A549 (cell line): ENCODE measurements at regions not wholly inside any gene's neighbourhood (a gene's known extent, or its start where the extent isn't known, plus 50 kb on each side); places are given as distances from the start of the nearest gene placed in this dataset.

Experiments
- ATAC-seq, 2 experiments: fragments of 200-7000 bp in 1 of 2; fragments of >200 bp in 1 of 2; cut with Nextera tagmentation in 1 of 2; cut with Tn5 transposase in 1 of 2; 3 replicates each; pipeline versions ENCODE4 v1.8.0 to v1.9.1; 2018 to 2020; ENCODE audit warnings: mild to moderate bottlenecking in 1 of 2, moderate library complexity in 1 of 2
- CTCF ChIA-PET: fragments of 300-600 bp; sonication (Branson Sonifier 250); formaldehyde crosslinking; extraction: SDS; loops from one replicate; lab custom pipeline; 2021; ENCODE audit warnings: antibody characterized with exemption, inconsistent platforms; lab: Yijun Ruan, JAX
- POLR2A ChIA-PET: fragments of 350-600 bp; formaldehyde crosslinking; extraction: SDS; loops from one replicate; lab custom pipeline; 2021; ENCODE audit warnings: antibody characterized with exemption, inconsistent platforms; lab: Yijun Ruan, JAX
- DNase-seq, 2 experiments: peaks; one replicate each; pipeline versions ENCODE4 v3.0.0 to v3.0.0-alpha.2; 2011 to 2016; ENCODE audit warnings: low read depth in 1 of 2, low spot score in 1 of 2
- FAIRE-seq: peaks from 2 replicates; lab custom pipeline; 2011; peaks lifted over from hg19 to GRCh38; lab: Jason Lieb, UNC
- H3K27ac ChIP-seq, 2 experiments: fragments of >200 bp; sonication (Bioruptor Twin); formaldehyde crosslinking; 3 replicates each; pipeline ENCODE4 v1.5.1; 2016 to 2017
- H3K4me1 ChIP-seq: fragments of >200 bp; sonication (Bioruptor Twin); formaldehyde crosslinking; 3 replicates; pipeline ENCODE4 v1.6.1; 2016
- H3K4me2 ChIP-seq: fragments of >200 bp; sonication (Bioruptor Twin); formaldehyde crosslinking; 3 replicates; pipeline ENCODE4 v1.6.1; 2016
- H3K4me3 ChIP-seq: fragments of >200 bp; sonication (Bioruptor Twin); formaldehyde crosslinking; 3 replicates; pipeline ENCODE4 v1.5.1; 2016
- H3K9me3 ChIP-seq: fragments of >200 bp; sonication (Bioruptor Twin); formaldehyde crosslinking; 3 replicates; pipeline ENCODE4 v1.6.1; 2016
- BCL3 ChIP-seq: fragments of >200 bp; sonication (Bioruptor Twin); formaldehyde crosslinking; IDR thresholded peaks from 3 replicates; pipeline ENCODE4 v1.6.1; 2016
- EP300 ChIP-seq, 2 experiments: fragments of >200 bp; sonication (Bioruptor Twin); formaldehyde crosslinking; IDR thresholded peaks; 2 replicates in 1 of 2; 3 replicates in 1 of 2; pipeline ENCODE4 v1.6.1; 2016 to 2017
- ESRRA ChIP-seq: fragments of 150-350 bp; IDR thresholded peaks from 2 replicates; pipeline ENCODE4 v1.6.1; 2014; ENCODE audit warnings: mild to moderate bottlenecking, low read length, borderline replicate concordance
- HDAC2 ChIP-seq: fragments of 200-600 bp; sonication (generic); IDR thresholded peaks from 2 replicates; pipeline ENCODE4 v1.6.1; 2016
- HEYL ChIP-seq: fragments of 250-450 bp; sonication (Bioruptor Pico); IDR thresholded peaks from 2 replicates; pipeline ENCODE4 v1.8.0; 2021; ENCODE audit warnings: mild to moderate bottlenecking, moderate library complexity
- HMGXB4 ChIP-seq: fragments of 250-450 bp; sonication (Bioruptor Pico); IDR thresholded peaks from 2 replicates; pipeline ENCODE4 v1.5.0; 2021; ENCODE audit warnings: mild to moderate bottlenecking, moderate library complexity, borderline replicate concordance
- HOXB13 ChIP-seq: fragments of 250-450 bp; sonication (Bioruptor Pico); IDR thresholded peaks from 2 replicates; pipeline ENCODE4 v1.5.0; 2020; ENCODE audit warnings: low read depth, mild to moderate bottlenecking, moderate library complexity
- JUN ChIP-seq, 2 experiments: fragments of >200 bp; sonication (Bioruptor Twin); formaldehyde crosslinking; IDR thresholded peaks; 2 replicates in 1 of 2; 3 replicates in 1 of 2; pipeline ENCODE4 v1.6.1; 2016 to 2017
- JUNB ChIP-seq: fragments of >200 bp; sonication (Bioruptor Twin); formaldehyde crosslinking; IDR thresholded peaks from 2 replicates; pipeline ENCODE4 v1.6.1; 2016
- KDM1A ChIP-seq: fragments of 200-600 bp; sonication (generic); IDR thresholded peaks from 2 replicates; pipeline ENCODE4 v1.6.1; 2016; ENCODE audit warnings: low read depth, mild to moderate bottlenecking
- KDM5A ChIP-seq: fragments of 200-600 bp; sonication (generic); IDR thresholded peaks from 2 replicates; pipeline ENCODE4 v1.6.1; 2016; ENCODE audit warnings: antibody characterized with exemption, mild to moderate bottlenecking
- MYC ChIP-seq: IDR thresholded peaks from 2 replicates; pipeline ENCODE4 v1.6.1; 2012; ENCODE audit warnings: mild to moderate bottlenecking, inconsistent platforms, low read length, improper control_type of control experiment, borderline replicate concordance
- RAD21 ChIP-seq, 2 experiments: fragments of >200 bp in 1 of 2; sonication (Bioruptor Twin) in 1 of 2; formaldehyde crosslinking in 1 of 2; IDR thresholded peaks in 1 of 2; conservative IDR thresholded peaks in 1 of 2; 2 replicates in 1 of 2; 3 replicates in 1 of 2; pipeline ENCODE4 v1.6.1; 2012 to 2018; ENCODE audit warnings: inconsistent platforms in 1 of 2
- REST ChIP-seq: fragments of 200-600 bp; sonication (generic); IDR thresholded peaks from 2 replicates; pipeline ENCODE4 v1.6.1; 2016; ENCODE audit warnings: antibody characterized with exemption, mild to moderate bottlenecking, moderate library complexity
- RFX5 ChIP-seq: fragments of 450-650 bp; IDR thresholded peaks from 2 replicates; pipeline ENCODE4 v1.7.1; 2014; ENCODE audit warnings: antibody characterized with exemption, mild to moderate bottlenecking, moderate library complexity
- SREBF2 ChIP-seq: fragments of 450-650 bp; IDR thresholded peaks from 2 replicates; pipeline ENCODE4 v1.6.1; 2014; ENCODE audit warnings: mild to moderate bottlenecking, moderate library complexity
- TP53 ChIP-seq: fragments of 250-450 bp; sonication (Bioruptor Pico); IDR thresholded peaks from 2 replicates; pipeline ENCODE4 v1.5.0; 2021; ENCODE audit warnings: mild to moderate bottlenecking, moderate library complexity
- USF2 ChIP-seq: fragments of 450-650 bp; IDR thresholded peaks from 2 replicates; pipeline ENCODE4 v1.6.1; 2014; ENCODE audit warnings: antibody characterized with exemption
- ZC3H11A ChIP-seq: fragments of 450-650 bp; IDR thresholded peaks from 2 replicates; pipeline ENCODE4 v1.6.1; 2014; ENCODE audit warnings: antibody characterized with exemption, mild to moderate bottlenecking
- ZSCAN20 ChIP-seq: fragments of 250-450 bp; sonication (Bioruptor Pico); IDR thresholded peaks from 2 replicates; pipeline ENCODE4 v1.8.0; 2022; ENCODE audit warnings: mild to moderate bottlenecking, moderate library complexity
- WGBS: methylation state at CpG from one replicate; pipeline ENCODE4 v1.1.6; 2017; ENCODE audit errors: missing lambda C conversion rate; 5-methylcytosine and 5-hydroxymethylcytosine counted together

- ChIA-PET CTCF (no interaction called here), POLR2A (no interaction called here)
- Histone ChIP-seq H3K4me3 (no peak overlapping the region), H3K27ac (no peak overlapping the region), H3K4me2 (no peak overlapping the region), H3K9me3 (no peaks in the 10 kb centered on the region), H3K4me1 (no peaks in the 10 kb centered on the region)
- no peak for DNase-seq
- 51% methylated on average over 4 of the region's 4 CpGs for WGBS
- no peak for TF ChIP-seq KDM1A
- no peak for TF ChIP-seq MYC
- no peak for TF ChIP-seq ZC3H11A
- TF ChIP-seq BCL3, result no peak
- no peak for TF ChIP-seq TP53 (CRISPR knock-in tag)
- no peak for TF ChIP-seq JUNB
- no peak for TF ChIP-seq HMGXB4 (CRISPR knock-in tag)
- TF ChIP-seq RFX5, result no peak
- no peak for TF ChIP-seq EP300 (IDR thresholded peaks at IDR 0.05)
- no peak for TF ChIP-seq HOXB13 (CRISPR knock-in tag)
- no peak for TF ChIP-seq RAD21 (conservative IDR thresholded peaks at IDR 0.05 in 1 of 2, IDR thresholded peaks at IDR 0.05 in 1 of 2)
- no peak for TF ChIP-seq USF2
- TF ChIP-seq ESRRA, result no peak
- no peak for TF ChIP-seq HDAC2
- no peak for TF ChIP-seq ZSCAN20 (CRISPR knock-in tag)
- no peak for TF ChIP-seq KDM5A
- TF ChIP-seq HEYL (CRISPR knock-in tag), result no peak
- TF ChIP-seq REST, result no peak
- no peak for TF ChIP-seq JUN (IDR thresholded peaks at IDR 0.05)
- no peak for TF ChIP-seq SREBF2
- no peak for FAIRE-seq
- no peak for ATAC-seq
These were observed 69.6 kb upstream of the ATP10B start for GRCh38 chr5:160921423-160922285.
